HepG2 (cell line): ENCODE measurements at regions not wholly inside any gene's neighbourhood (a gene's known extent, or its start where the extent isn't known, plus 50 kb on each side); places are given as distances from the start of the nearest gene placed in this dataset.

Experiments used
- ATAC-seq: fragments of 200-7000 bp; cut with Tn5 transposase; 3 replicates; pipeline ENCODE4 v1.9.1; 2020; ENCODE audit warnings: mild to moderate bottlenecking, moderate library complexity
- BruUV-seq: library from RNA; stranded (reverse); fragments of 400-500 nt; replicated peaks from 2 replicates; lab custom pipeline; 2021; lab: Mats Ljungman, UMichigan
- CTCF ChIA-PET: fragments of 300-600 bp; formaldehyde crosslinking; extraction: SDS; loops from one replicate; lab custom pipeline; 2021; ENCODE audit warnings: low total read pairs, inconsistent platforms, low intra/inter-chr PET ratio; lab: Yijun Ruan, JAX
- POLR2A ChIA-PET: fragments of 350-600 bp; sonication (Branson Sonifier 250); formaldehyde crosslinking; loops from one replicate; lab custom pipeline; 2020; ENCODE audit warnings: antibody characterized with exemption, inconsistent platforms; lab: Yijun Ruan, JAX
- DNase-seq: peaks from one replicate; pipeline ENCODE4 v3.0.0-alpha.2; 2015; ENCODE audit warnings: low spot score
- FAIRE-seq: peaks from 3 replicates; lab custom pipeline; 2011; peaks lifted over from hg19 to GRCh38; lab: Jason Lieb, UNC
- H2AFZ ChIP-seq: one replicate; pipeline ENCODE4 v1.6.1; 2011; ENCODE audit warnings: low read length, inconsistent platforms
- H3K27ac ChIP-seq: fragments of 300-600 bp; 3 replicates; pipeline ENCODE4 v1.8.0; 2011; ENCODE audit warnings: mixed run types, mild to moderate bottlenecking, mixed read lengths, low read length, inconsistent platforms; ENCODE audit not compliant: insufficient read depth; ENCODE audit errors: extremely low read length
- H3K27me3 ChIP-seq, 2 experiments: fragments of 200-600 bp in 1 of 2; 2 replicates in 1 of 2; 3 replicates in 1 of 2; pipeline versions ENCODE4 v1.6.0 to v1.8.0; 2011; ENCODE audit warnings: low read length in 2 of 2, mild to moderate bottlenecking in 2 of 2, moderate library complexity in 2 of 2, inconsistent platforms in 1 of 2; ENCODE audit not compliant: insufficient read depth in 2 of 2, control insufficient read depth in 1 of 2
- H3K36me3 ChIP-seq, 2 experiments: fragments of 200-600 bp in 1 of 2; replicated peaks in 1 of 2; 2 replicates in 1 of 2; 3 replicates in 1 of 2; pipeline versions ENCODE4 v1.5.1 to v1.8.0; 2011; ENCODE audit warnings: low read length in 2 of 2, inconsistent platforms in 1 of 2; ENCODE audit not compliant: insufficient read depth in 2 of 2, control insufficient read depth in 1 of 2
- H3K4me1 ChIP-seq: 2 replicates; pipeline ENCODE4 v1.5.1; 2012; ENCODE audit warnings: low read length, inconsistent platforms; ENCODE audit not compliant: insufficient read depth
- H3K4me2 ChIP-seq: 2 replicates; pipeline ENCODE4 v1.6.0; 2011; ENCODE audit warnings: low read depth, low read length, inconsistent platforms
- H3K4me3 ChIP-seq, 3 experiments: fragments of 200-600 bp in 1 of 3; sonication (generic), shearing (Covaris generic) in 1 of 3; replicated peaks in 1 of 3; 2 replicates each; pipeline ENCODE4 v1.5.1; 2011 to 2016; ENCODE audit warnings: low read length in 3 of 3, inconsistent platforms in 2 of 3, low read depth in 2 of 3, mild to moderate bottlenecking in 2 of 3, control low read depth in 1 of 3, mixed read lengths in 1 of 3; ENCODE audit not compliant: insufficient read depth in 1 of 3
- H3K79me2 ChIP-seq: one replicate; pipeline ENCODE4 v1.6.1; 2011; ENCODE audit warnings: low read length, inconsistent platforms; ENCODE audit not compliant: insufficient read depth
- H3K9ac ChIP-seq: 2 replicates; pipeline ENCODE4 v1.6.0; 2011; ENCODE audit warnings: mild to moderate bottlenecking, low read depth, low read length, inconsistent platforms; ENCODE audit not compliant: insufficient read depth
- H3K9me3 ChIP-seq: 2 replicates; pipeline ENCODE4 v1.5.1; 2012; ENCODE audit warnings: mild to moderate bottlenecking, low read length
- H4K20me1 ChIP-seq: 2 replicates; pipeline ENCODE4 v1.6.0; 2011; ENCODE audit warnings: inconsistent platforms, mild to moderate bottlenecking, low read length, moderate library complexity; ENCODE audit not compliant: insufficient read depth
- ATF6 ChIP-seq: sonication (generic); formaldehyde crosslinking; conservative IDR thresholded peaks from 2 replicates; pipeline ENCODE4 v1.4.0; 2020; ENCODE audit warnings: missing genetic modification reagents
- CBX5 ChIP-seq: sonication (generic); formaldehyde crosslinking; IDR thresholded peaks from 2 replicates; pipeline ENCODE4 v1.4.0; 2020; ENCODE audit warnings: missing genetic modification reagents, borderline replicate concordance
- GLMP ChIP-seq: sonication (generic); formaldehyde crosslinking; IDR thresholded peaks from 2 replicates; pipeline ENCODE4 v1.9.0; 2021; ENCODE audit warnings: missing genetic modification reagents, mild to moderate bottlenecking, borderline replicate concordance
- IRX3 ChIP-seq: sonication (generic); formaldehyde crosslinking; IDR thresholded peaks from 2 replicates; pipeline ENCODE4 v1.8.1; 2023; ENCODE audit warnings: mild to moderate bottlenecking, low read depth, missing genetic modification reagents, borderline replicate concordance
- JUNB ChIP-seq: sonication (generic); formaldehyde crosslinking; IDR thresholded peaks from 2 replicates; pipeline ENCODE4 v1.8.0; 2022; ENCODE audit warnings: missing genetic modification reagents, mild to moderate bottlenecking, borderline replicate concordance
- PHF8 ChIP-seq: sonication (generic); formaldehyde crosslinking; IDR thresholded peaks from 2 replicates; pipeline ENCODE4 v1.5.0; 2020; ENCODE audit warnings: missing genetic modification reagents
- RBM39 ChIP-seq: fragments of 200-400 bp; formaldehyde crosslinking; IDR thresholded peaks from one replicate; pipeline ENCODE4 v1.6.1; 2018; ENCODE audit warnings: antibody characterized with exemption, mild to moderate bottlenecking, low read depth, low read length; ENCODE audit not compliant: poor library complexity, severe bottlenecking
- RXRA ChIP-seq: sonication (generic); formaldehyde crosslinking; IDR thresholded peaks from 2 replicates; pipeline ENCODE4 v1.5.1; 2020; ENCODE audit warnings: missing genetic modification reagents
- SIN3A ChIP-seq: IDR thresholded peaks from 2 replicates; pipeline ENCODE4 v1.6.1; 2011; ENCODE audit warnings: low read depth, mild to moderate bottlenecking, control low read depth, low read length, borderline replicate concordance
- TBP ChIP-seq: sonication (generic); formaldehyde crosslinking; IDR thresholded peaks from 2 replicates; pipeline ENCODE4 v1.5.0; 2020; ENCODE audit warnings: missing genetic modification reagents
- ZBTB46 ChIP-seq: sonication (generic); formaldehyde crosslinking; IDR thresholded peaks from 2 replicates; pipeline ENCODE4 v1.4.0; 2020; ENCODE audit warnings: mild to moderate bottlenecking, missing genetic modification reagents, borderline replicate concordance
- ZMYM4 ChIP-seq: sonication (generic); formaldehyde crosslinking; IDR thresholded peaks from 2 replicates; pipeline ENCODE4 v1.8.1; 2023; ENCODE audit warnings: mild to moderate bottlenecking, missing genetic modification reagents
- ZNF280B ChIP-seq: sonication (generic); formaldehyde crosslinking; IDR thresholded peaks from 2 replicates; pipeline ENCODE4 v1.5.0; 2020; ENCODE audit warnings: missing genetic modification reagents, mild to moderate bottlenecking, borderline replicate concordance
- ZNF589 ChIP-seq: sonication (generic); formaldehyde crosslinking; conservative IDR thresholded peaks from 2 replicates; pipeline ENCODE4 v1.8.0; 2022; ENCODE audit warnings: mild to moderate bottlenecking, moderate library complexity, missing genetic modification reagents
- ZNF800 ChIP-seq: sonication (generic); formaldehyde crosslinking; IDR thresholded peaks from 2 replicates; pipeline ENCODE4 v1.4.0; 2020; ENCODE audit warnings: missing genetic modification reagents
- WGBS: methylation state at CpG from one replicate; pipeline ENCODE4 v1.1.6; 2017; ENCODE audit warnings: low lambda C conversion rate; 5-methylcytosine and 5-hydroxymethylcytosine counted together
- in situ Hi-C: cut with HindIII; loops from 2 replicates; pipeline ENCODE4 v1.10.0; 2017; ENCODE audit warnings: low pct_unique_long_range_greater_than_20kb; ENCODE audit not compliant: extremely low pct_ligation_motif_present
- intact Hi-C: fragments of 100-400 bp; cut with micrococcal nuclease; formaldehyde crosslinking; loops from one replicate; pipeline ENCODE4 v1.10.0; 2022; ENCODE audit not compliant: unreplicated experiment

GRCh38 chr6:17011985-17012384, 89.9 kb upstream of the STMND1 start (continued):
- TF ChIP-seq ATF6 (CRISPR knock-in tag): no peak
- TF ChIP-seq RXRA (CRISPR knock-in tag): no peak
- no peak for TF ChIP-seq RBM39
- no peak for TF ChIP-seq SIN3A
- TF ChIP-seq TBP (CRISPR knock-in tag): no peak
- TF ChIP-seq PHF8 (CRISPR knock-in tag): no peak

GRCh38 chr6:17007749-17008148, 94.1 kb upstream of the STMND1 start:
- H3K4me2 ChIP-seq: no peak overlapping the region
- ChIA-PET POLR2A (no interaction called here), CTCF (no interaction called here)
- in situ Hi-C loops: no loop called here
- no peaks in the 10 kb centered on the region for H4K20me1 ChIP-seq
- H3K4me3 ChIP-seq: no peak overlapping the region
- FAIRE-seq: no peak
- no peak overlapping the region for H3K27ac ChIP-seq
- ATAC-seq: no peak
- no peak overlapping the region for H3K9ac ChIP-seq
- H2AFZ ChIP-seq: no peak overlapping the region
- intact Hi-C loops: no loop called here
- no peaks in the 10 kb centered on the region for H3K4me1 ChIP-seq
- 11% methylated on average over 4 of the region's 4 CpGs for WGBS
- H3K9me3 ChIP-seq: no peaks in the 10 kb centered on the region
- no peak for DNase-seq
- no peaks in the 10 kb centered on the region for H3K36me3 ChIP-seq
- no peaks in the 10 kb centered on the region for H3K79me2 ChIP-seq
- BruUV-seq: no TSS peak
- peaks cover 0 to 6% of the 10 kb centered on the region in 2 experiments; a peak in 2 of 5 replicates for H3K27me3 ChIP-seq
- no peak for TF ChIP-seq ZNF280B
- no peak for TF ChIP-seq GLMP (CRISPR knock-in tag)
- no peak for TF ChIP-seq ZNF589 (CRISPR knock-in tag)
- TF ChIP-seq CBX5 (CRISPR knock-in tag): no peak
- TF ChIP-seq JUNB: no peak
- TF ChIP-seq IRX3 (CRISPR knock-in tag): no peak
- TF ChIP-seq ZBTB46 (CRISPR knock-in tag): no peak
- TF ChIP-seq ZNF800: no peak
- TF ChIP-seq ZMYM4 (CRISPR knock-in tag): no peak
